NCI-H1048 (cell line): ENCODE measurements at regions not wholly inside any gene's neighbourhood (a gene's known extent, or its start where the extent isn't known, plus 50 kb on each side); places are given as distances from the start of the nearest gene placed in this dataset.
"Not testable (repeated sequence)": the region's sequence is repeated elsewhere in the genome, so short reads cannot be mapped to it uniquely, and the experiment has no call there.

Experiments used
- DNase-seq: peaks from one replicate; lab custom pipeline; 2025; lab: John Stamatoyannopoulos, UW

DNA sequence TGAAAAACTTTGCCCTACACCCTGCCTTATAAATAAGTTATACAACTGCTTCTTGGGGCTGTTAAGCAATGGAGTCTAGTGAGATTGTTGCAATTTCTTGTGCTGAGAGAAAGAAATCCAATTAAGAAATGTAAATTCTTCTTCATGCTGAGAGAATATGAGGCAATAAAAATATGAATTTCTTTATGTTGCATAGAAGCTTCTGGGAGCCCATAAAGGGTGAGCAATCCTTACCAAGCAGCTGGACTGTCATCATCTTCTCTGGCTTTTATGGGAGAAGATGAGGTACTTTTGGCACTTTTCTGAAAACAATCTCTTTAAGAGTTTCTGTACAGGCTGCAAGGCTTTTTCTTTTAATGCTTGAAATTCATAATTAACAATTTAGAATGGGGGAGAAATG lies 204.3 kb downstream of the DMRTA1 start:
- DNase-seq: no peak

DNA sequence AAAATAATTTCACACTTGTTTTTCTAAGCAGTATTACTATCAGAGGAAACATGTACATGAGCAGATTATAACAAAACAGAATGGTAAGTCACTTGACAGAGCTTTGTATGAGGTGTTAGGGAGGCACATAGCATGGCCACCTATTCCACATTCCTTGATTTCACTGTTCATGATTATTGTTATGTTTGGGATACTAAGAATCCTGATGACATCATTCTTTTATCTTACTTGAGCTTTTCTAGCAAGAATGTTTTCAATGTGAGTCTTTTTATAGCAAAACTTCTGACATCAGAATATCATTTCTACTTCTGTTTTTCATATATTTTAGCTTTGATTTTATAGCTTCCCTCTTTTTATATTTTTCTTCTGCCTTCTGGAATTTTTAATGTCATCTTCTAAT lies 208.2 kb downstream of the DMRTA1 start:
- no peak for DNase-seq

DNA sequence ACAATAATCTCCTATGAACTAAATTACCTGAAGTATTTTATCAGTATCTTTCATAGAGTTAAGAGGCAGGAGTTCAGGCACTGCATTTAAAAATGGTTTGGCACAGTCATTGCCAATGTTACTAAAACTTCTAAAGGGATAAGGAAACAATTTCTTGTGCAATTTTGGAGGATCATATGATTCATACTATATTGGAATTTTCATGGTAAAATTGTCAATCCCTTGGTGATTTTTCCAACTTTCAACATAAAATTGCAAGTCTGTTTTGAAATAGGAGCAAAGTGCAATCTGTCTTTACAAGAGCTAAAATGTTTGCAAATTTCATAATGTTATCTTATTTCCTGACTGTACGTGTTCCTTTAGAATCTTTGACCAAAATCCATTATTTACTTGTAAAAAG lies 211.1 kb downstream of the DMRTA1 start:
- no peak for DNase-seq

DNA sequence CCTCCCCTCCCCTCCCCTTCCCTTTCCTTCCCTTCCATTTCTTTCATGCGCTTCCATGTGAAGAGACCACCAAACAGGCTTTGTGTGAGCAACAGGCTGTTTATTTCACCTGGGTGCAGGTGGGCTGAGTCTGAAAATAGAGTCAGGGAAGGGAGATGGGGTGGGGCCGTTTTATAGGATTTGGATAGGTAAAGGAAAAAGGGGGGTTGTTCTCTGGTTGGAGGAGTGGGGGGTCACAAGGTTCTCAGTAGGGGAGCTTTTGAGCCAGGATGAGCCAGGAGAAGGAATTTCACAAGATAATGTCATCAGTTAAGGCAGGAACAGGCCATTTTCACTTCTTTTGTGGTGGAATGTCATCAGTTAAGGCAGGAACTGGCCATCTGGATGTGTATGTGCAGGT lies 211.9 kb downstream of the DMRTA1 start:
- not testable (repeated sequence) for DNase-seq

DNA sequence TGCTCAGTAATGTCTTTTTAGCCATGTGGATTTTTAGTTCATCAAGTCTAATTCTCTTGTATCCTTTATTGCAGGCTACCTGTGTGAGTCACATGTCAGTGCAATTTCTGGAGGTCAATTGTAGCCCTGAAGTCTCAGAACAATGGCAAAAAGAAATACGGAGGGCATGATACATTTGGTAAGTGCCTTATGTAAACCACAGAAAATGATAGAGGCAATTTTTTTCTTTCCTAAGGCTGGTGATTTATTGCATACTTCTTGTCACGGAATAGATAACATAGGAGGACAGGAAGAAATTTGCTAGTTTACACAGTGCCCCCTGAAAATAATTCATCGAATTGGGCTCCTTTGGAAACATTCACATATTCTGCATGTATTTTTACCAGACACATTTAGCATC lies 235.9 kb downstream of the DMRTA1 start:
- no peak for DNase-seq

DNA sequence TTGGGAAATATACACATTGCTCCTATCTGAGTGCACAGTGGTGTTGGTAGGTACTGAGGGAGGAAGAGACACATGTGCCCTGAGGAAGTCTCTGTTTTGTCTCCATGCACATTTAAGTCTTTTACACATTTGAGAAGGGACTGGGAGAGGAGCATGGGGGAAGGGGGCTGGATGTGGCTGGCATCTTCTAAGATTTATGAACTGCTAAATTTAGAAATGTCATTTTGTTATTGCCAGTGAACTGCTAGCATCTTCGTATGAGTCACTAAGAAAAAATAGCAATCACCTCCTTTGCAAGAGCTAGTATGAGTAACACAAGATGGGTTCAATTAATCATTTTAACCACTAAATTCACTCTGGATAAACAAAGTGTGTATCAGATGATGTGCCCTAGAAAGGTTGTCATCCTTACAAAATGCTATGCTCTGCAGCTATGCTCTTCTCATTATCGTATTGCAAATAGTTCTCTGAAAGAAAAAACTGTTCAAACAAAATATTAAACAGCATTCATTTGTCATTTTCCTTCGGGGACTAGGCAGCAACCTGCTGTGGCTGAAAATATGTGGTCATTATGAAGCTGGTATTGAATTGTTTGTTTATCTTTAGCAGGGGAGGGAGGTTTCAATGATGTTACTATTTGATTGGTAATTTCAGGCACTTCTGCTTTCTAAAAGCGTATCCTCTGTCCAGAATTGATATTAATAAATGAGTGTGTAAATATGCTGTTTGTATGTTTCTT lies 236.5 kb downstream of the DMRTA1 start:
- DNase-seq: no peak

DNA sequence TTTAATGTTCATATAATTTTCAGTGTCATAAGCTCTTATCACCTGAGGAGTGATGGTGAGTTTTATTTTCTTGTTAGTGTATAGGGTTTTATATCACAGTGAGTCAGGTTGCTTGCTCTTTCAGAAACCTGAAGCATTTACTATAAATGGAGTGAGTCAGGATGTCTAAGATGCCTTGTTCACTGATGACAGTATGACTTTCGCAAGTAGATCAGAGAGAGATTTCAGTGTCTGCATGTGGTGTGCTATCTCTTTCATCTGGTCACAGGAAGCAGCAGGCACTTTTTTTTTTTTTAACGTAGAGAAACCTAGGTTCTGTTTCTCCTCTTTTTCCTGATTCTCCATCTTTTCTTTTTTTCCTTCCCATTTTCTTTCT lies 237.1 kb downstream of the DMRTA1 start:
- no peak for DNase-seq

DNA sequence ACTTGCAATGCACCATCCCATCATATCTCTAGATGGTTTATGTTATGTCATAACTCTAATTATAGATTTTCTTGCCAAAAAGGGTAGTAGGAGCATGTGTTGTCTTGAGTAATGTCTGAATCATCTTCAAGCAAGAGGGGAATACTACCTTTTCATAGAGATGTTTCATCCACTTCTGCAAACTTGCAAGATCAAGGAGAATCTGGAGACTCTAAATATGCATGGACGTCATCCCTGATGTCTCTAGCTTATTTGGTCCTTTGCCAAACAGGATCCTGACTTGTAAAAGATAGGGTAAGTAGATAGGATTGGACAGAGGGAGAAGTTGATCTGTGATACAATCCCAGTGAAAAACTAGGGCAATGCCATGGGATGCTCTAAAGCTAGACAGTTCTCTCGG lies 246.5 kb downstream of the DMRTA1 start:
- no peak for DNase-seq

DNA sequence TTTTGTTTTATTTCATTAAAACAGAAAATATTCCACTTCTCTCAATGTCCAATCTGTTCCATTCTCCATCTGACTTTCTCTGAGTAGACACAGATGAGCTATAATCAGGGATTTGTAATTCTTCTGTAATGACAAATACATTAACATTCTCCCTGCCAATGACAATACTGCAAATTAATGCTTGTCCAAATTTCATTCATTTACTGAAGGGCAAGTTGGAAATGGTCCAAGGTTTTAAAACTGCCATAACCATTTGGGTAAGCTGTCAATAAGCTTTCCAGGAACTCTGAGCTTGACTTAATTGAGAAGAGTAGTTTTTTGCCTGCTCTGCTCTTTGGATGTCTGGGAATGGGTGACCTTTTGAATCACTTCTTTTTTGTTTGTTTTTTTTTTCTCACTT lies 253.5 kb downstream of the DMRTA1 start:
- no peak for DNase-seq

DNA sequence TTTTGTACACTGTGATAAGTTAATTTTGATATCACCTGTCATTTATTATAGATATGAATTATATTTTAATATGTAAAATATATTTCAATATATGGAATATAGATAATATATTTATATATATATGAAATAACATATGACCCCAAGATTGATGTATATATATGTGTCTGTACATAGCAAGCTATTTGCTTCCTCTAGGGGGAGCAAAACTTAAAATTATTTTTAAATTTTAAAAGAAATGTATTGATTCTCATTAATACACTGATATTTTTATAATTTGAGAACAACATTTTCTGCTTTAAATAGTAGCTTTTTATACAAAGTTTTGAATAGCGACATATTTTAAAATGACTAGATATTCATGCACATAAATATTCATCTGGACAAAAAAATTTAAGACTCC lies 272.0 kb downstream of the DMRTA1 start:
- no peak for DNase-seq

DNA sequence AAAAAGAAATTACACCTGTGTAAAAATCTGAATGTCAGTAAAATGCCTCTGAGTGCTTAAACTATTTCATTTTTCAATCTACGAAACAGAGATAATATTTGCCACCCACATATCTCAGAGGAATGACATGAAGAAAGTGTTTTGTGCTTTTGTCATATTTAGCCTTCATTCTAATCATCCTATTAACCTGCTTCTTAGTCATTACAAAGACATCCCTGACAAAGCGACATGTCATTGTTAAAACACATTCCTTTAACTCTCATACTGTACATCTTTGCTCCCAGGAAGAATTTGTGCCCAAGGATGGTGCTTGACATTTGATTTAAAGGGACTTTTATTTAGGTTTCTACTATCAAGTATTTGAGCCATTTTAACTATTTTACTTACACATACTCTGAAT lies 275.9 kb downstream of the DMRTA1 start:
- no peak for DNase-seq

DNA sequence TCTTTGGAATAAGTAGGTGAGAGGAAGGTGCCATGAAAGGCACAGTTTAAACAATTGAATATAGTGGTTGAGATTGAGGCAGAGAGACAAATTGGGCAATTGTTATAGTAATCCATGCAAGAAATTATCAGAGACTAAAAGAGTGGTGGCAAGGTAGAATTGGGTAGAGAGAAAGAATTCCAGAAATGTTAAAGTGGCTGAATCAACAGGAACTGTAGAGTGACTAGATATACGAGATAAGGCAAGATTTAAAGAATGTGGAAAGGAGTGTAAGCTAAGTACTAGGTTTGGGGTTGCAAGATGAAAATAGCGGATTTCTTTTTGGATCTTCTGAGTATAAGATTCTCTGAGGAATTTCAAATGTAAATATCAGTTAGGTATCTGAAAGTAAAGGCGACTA lies 285.2 kb downstream of the DMRTA1 start:
- no peak for DNase-seq

DNA sequence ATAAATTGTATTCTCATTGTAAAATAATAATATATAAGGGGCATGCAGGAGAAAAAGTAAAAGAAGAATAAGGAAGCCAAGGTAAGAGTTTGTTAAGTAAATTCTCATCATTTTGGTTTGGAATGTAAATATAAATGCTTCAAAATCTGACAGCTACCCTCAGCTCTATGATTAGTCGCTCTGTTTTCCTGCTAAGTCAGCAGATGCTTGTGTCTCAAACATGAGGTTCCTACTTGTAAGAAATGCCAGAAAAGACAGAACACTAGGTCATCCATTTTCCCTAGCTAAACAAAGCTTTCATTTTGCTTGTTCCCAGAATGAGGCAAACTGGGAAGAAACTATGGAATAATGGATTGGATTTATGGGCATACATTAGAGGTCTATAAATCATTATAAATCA lies 293.1 kb downstream of the DMRTA1 start:
- DNase-seq: no peak

DNA sequence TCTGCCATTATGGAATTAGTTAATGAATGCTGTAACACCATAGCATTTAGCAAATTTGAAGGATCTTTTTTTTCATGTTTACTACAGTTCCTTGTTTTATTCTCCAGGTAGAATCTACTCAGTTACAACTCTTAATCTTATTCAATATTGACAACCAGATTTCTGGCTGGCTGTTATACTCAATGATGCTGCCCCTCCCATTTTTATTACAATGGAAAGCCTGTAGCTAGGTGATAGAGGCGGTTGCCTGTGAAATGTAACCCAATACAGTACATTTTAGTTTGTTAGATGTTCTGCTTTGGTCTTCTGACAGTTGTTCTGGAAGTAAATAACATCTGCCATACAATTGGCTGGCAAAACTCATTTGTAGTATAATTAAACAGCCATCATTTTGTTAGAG lies 294.2 kb downstream of the DMRTA1 start:
- DNase-seq: no peak

DNA sequence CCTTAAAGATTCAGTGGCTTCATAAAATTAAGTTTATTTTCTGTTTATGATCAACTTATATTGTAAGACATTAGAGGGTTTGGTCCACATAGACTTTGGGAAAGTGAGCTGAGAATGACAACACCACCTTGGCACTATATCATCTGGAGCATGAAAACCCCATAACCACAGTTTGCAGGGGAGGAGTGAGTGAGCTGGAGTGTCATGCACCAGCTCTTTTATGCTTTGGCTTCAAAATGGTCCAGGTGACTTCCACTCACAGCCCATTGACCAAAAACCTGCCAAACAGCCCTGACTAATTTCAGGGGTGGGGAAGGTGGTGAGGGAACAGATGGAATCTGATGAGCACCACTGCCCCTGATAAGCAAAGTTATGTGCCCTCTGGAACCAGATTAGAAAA lies 295.8 kb downstream of the DMRTA1 start:
- DNase-seq: no peak

DNA sequence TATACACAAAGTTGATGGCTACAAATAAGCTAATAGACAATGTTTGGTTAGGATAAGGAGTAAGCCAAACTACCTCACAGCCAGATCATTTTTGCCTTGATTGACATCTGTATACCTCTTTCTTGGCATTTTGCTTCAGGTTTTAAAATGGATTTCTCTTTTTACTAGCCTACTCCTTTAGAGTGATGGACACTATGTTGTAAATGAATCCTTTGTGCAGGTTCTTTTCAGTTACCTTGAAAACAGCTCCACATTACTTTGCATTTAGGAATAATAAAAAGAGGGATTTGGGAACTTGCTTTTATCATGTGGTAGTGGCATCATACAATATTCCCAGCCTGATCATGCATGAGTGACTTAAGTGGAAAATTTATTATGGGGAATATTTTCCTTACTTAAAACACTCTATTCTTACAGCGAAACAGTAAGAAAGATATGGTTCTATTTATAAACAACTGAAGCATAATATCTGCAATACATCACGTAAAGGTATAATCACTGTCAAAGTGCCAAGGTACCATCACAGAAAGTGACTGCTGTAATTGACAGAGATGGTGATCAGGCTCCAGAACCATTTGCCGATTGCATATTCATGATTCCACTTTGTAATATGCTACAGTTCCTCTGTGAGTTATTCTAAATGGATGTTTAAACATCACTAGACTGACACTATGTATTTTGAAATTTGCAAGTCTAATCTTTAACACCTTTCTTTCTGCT lies 327.0 kb downstream of the DMRTA1 start:
- DNase-seq: no peak

DNA sequence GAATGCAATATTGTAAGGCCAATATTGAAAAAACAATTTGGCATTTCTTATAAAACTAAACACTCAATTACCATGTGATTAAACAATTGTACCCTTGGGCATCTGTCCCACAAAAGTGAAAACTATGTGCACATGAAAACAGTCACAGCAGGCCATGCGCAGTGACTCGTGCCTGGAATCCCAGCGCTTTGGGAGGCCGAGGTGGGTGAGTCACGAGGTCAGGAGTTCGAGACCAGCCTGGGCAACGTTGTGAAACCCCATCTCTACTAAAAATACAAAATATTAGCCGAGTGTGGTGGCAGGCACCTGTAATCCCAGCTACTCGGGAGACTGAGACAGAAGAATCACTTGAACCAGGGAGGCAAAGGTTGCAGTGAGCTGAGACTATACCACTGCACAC lies 343.7 kb downstream of the DMRTA1 start:
- DNase-seq: no peak

DNA sequence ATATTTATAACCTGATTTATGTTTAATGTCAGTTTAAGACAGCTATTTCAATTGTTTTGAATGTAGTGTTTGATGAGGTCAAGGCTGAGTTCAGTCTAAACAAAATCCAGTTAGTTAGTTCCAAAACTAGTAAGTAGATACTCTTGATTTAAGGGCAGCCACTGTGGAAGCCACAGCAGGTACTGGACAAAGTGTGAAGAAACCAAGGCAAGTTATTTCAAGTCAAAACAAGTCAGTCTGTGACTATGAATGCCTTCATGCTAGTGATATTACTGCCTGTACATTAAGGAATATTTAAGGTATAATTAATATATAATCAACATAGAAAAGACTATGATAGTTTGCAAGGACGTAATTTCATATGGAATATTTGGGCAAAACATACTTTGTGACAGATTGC lies 362.3 kb downstream of the DMRTA1 start:
- DNase-seq: no peak

DNA sequence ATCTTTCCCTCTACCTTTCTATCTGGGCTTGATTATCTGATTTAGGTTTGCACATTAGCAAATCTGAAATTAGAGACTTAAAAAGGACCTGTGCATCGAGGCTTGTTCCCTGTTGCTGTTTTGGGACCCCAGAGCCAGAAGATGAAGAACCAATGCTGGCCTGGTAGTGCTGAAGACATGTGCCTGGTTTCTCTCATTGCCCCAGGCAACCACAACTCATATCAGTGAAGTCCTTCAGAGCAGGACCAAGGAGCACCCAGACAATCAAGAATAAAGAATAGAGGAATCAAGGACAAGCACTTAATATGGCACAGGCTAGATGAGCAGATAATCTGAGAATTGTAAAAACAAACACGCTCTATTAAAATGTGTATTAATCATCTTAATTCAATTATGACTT lies 362.7 kb downstream of the DMRTA1 start:
- no peak for DNase-seq

DNA sequence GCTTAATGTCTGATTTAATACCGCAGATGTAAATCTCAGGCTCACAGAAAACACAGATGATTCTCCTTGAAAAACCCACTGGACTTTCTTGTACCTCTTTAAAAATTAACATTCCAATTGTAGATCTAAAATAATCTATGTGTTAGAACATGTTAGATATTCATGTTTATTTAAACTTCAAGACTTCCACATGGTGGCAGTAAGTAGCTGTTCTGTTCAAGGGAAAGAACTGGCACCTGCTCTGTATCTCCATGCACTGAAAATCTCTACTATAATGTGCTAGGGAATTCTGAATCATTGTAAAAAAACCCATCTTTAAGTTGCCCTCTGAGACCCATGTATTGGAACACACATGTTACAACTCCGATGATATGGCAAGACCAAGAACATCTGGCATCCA lies 366.9 kb downstream of the DMRTA1 start:
- DNase-seq: no peak

DNA sequence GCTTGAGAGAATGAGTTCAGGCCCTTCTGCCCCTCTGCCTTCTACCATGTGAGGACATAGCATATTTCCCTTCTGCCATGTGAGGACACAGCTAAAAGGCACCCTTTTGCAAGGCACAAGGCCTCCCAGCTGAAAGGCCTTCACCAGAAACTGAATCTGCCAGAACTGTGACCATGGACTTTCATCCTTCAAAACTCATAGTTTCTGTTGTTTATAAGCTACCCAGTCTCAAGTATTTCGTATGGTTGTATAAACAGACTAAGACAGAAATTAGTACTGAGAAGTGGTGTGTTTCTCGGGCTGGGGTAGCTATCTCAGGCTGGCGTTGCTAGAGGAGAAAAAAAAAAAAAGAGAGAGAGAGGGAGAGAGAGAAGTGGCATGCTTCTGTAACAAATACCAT lies 368.6 kb downstream of the DMRTA1 start:
- DNase-seq: no peak

DNA sequence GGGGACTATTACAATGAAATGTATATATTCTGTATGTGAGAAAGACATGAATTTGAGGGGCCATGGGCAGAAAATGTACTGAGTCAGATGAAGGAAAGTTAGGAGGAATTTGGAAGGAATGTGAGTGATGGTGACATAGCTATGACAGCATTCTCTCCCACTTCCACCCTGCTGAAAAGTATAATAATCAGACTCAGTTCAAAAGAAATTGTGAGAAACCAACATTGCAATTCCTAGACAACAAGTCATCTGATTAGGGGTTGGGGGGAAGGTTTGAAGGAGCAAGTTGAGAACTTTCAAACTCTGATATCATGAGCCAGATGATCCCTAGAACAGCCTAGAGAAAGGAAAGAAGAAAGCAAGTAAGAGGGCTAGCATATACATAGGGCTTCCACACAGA lies 370.6 kb downstream of the DMRTA1 start:
- no peak for DNase-seq

DNA sequence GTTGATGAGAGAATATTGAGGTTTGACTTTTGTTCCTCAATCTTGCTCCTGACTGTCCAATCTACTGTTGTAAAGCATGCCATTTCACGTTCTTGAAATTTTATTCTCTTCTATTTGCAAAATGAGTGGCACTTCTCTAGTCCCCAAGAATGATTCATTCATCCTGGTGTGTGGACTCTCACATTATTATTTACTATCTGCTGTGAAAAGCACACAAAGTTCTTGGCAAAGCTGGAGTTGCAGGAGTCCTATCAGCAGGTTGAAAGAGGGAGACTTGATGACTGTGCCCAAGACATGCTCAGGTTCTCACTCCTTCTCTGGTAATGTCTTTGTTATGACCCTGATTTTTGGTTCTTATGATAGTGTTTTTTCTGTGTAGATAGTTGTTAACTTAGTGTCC lies 382.6 kb downstream of the DMRTA1 start:
- no peak for DNase-seq

DNA sequence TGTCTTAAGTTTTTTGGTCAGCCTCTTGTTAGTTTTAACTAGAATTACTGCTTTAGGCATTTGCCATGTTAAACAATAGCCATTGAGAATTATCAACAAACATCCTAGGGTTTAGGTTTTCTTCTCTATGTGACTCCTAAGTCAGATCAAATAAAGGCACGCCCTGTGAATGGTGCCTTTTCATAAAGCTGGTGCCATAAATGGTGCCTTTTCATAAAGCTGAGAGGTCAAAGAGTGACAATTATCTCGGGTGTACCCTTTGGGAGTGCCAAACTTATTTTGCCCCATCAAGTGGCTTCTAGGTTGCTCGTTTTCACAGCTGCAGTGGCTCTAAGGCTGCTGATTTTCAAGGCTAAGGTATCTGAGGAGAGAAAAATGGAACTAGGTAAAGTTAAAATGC lies 391.6 kb downstream of the DMRTA1 start:
- DNase-seq: no peak
